ENCODE measurements at regions not wholly inside any gene's neighbourhood (a gene's known extent, or its start where the extent isn't known, plus 50 kb on each side); places are given as distances from the start of the nearest gene placed in this dataset.

- Mint-ChIP-seq H3K9me3 (peaks cover 8% of the 10 kb centered on the region), H3K27me3 (ENCODE audit: low read depth) (no peaks in the 10 kb centered on the region), H3K4me3 (no peak overlapping the region), H3K27ac (ENCODE audit: unreplicated experiment) (no peak overlapping the region), H3K4me1 (peaks cover 6% of the 10 kb centered on the region), H3K36me3 (ENCODE audit: low read depth) (peaks cover 3% of the 10 kb centered on the region)
- no peak for TF ChIP-seq CTCF (conservative IDR thresholded peaks at IDR 0.05)
- DNase-seq (ENCODE audit: low read depth, low spot score), result no peak
Measured at GRCh38 chr2:844715-845114, 105.9 kb upstream of the SNTG2 start.

GRCh38 chr2:842151-842803 is 108.4 kb upstream of the SNTG2 start:
- Mint-ChIP-seq H3K4me1 (peaks cover 6% of the 10 kb centered on the region), H3K4me3 (no peak overlapping the region), H3K36me3 (ENCODE audit: low read depth) (peaks cover 3% of the 10 kb centered on the region), H3K9me3 (peaks cover 17% of the 10 kb centered on the region), H3K27ac (ENCODE audit: unreplicated experiment) (no peak overlapping the region), H3K27me3 (ENCODE audit: low read depth) (no peaks in the 10 kb centered on the region)
- no peak for TF ChIP-seq CTCF (conservative IDR thresholded peaks at IDR 0.05)
- no peak for DNase-seq (ENCODE audit: low read depth, low spot score)

DNA sequence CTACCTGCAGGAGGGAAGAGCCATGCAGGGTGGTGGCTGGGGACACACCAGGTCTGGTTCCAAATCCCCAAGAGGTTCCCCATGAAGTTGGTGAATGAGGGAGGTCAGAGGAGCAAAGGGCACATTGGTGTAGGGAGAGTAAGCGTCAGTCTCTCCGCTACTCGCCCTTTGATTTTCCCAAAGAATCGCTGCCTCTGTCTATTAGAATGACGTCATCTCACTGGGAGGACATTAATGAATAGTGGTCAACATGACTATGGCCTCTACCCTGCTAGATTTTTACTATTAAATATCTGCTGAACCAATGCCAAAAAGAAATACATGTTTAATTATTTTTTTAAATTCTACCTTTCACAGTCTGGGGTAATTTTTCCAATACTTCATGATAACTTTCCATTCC is 109.6 kb upstream of the SNTG2 start:
- H3K36me3 Mint-ChIP-seq (ENCODE audit: low read depth), result peaks cover 3% of the 10 kb centered on the region
- H3K27me3 Mint-ChIP-seq (ENCODE audit: low read depth), result no peaks in the 10 kb centered on the region
- H3K4me3 Mint-ChIP-seq, result no peak overlapping the region
- H3K27ac Mint-ChIP-seq (ENCODE audit: unreplicated experiment), result no peak overlapping the region
- no peak for TF ChIP-seq CTCF (conservative IDR thresholded peaks at IDR 0.05)
- H3K4me1 Mint-ChIP-seq, result peaks cover 6% of the 10 kb centered on the region
- peaks cover 17% of the 10 kb centered on the region for H3K9me3 Mint-ChIP-seq
- no peak for DNase-seq (ENCODE audit: low read depth, low spot score)

DNA sequence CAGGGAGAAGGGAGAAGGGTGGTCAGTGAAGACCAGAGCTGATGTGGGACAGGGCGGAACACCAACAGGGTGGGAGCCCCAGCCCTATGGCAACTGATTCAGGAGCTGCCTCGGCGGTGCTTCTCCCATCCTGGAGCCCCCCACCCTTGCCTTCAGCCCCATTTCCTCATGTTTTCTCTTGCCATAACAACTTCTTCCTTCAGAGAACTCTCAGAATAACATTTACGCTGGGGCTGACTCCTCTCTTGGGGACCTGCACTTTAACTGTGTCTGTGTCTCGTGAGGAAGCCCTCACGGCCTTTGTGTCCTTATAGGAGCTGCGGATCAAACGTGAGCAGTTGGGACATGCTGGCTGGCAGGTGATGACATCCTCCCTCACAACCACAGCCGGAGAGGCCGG is 116.4 kb upstream of the SNTG2 start:
- no peaks in the 10 kb centered on the region for H3K36me3 Mint-ChIP-seq (ENCODE audit: low read depth)
- peaks cover 6% of the 10 kb centered on the region for H3K9me3 Mint-ChIP-seq
- H3K4me1 Mint-ChIP-seq, result no peaks in the 10 kb centered on the region
- no peak overlapping the region for H3K27ac Mint-ChIP-seq (ENCODE audit: unreplicated experiment)
- no peak for TF ChIP-seq CTCF (conservative IDR thresholded peaks at IDR 0.05)
- H3K27me3 Mint-ChIP-seq (ENCODE audit: low read depth), result no peaks in the 10 kb centered on the region
- no peak for DNase-seq (ENCODE audit: low read depth, low spot score)
- H3K4me3 Mint-ChIP-seq, result no peak overlapping the region

DNA sequence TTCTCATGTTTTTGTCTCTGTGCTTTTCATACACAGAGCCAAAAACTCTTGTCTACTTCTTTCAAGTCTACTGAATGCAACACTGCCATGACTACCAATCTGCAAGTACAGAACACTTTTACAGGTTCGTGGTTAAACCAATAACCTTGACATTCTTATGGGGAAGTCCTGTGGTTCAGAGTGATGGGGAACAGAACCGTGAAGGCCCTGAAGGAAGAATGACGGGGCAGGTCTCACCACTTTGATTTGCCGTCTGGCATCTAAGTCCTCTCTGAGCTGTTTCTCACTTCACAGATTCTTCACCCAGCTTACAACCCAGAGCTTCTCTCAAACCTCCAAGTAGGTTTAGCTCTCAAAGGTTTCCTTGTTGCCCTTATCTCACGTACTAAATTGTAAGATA is 117.5 kb upstream of the SNTG2 start:
- H3K4me1 Mint-ChIP-seq, result no peaks in the 10 kb centered on the region
- no peak for TF ChIP-seq CTCF (conservative IDR thresholded peaks at IDR 0.05)
- no peak overlapping the region for H3K27ac Mint-ChIP-seq (ENCODE audit: unreplicated experiment)
- no peak overlapping the region for H3K4me3 Mint-ChIP-seq
- H3K9me3 Mint-ChIP-seq, result no peaks in the 10 kb centered on the region
- no peaks in the 10 kb centered on the region for H3K27me3 Mint-ChIP-seq (ENCODE audit: low read depth)
- no peaks in the 10 kb centered on the region for H3K36me3 Mint-ChIP-seq (ENCODE audit: low read depth)
- DNase-seq (ENCODE audit: low read depth, low spot score), result no peak

Data from neural crest cell (in vitro differentiated cells).